ENCODE measurements at regions not wholly inside any gene's neighbourhood (a gene's known extent, or its start where the extent isn't known, plus 50 kb on each side); places are given as distances from the start of the nearest gene placed in this dataset.

- Mint-ChIP-seq H3K27ac (no peak overlapping the region), H3K27me3 (peaks cover 19% of the 10 kb centered on the region), H3K36me3 (no peaks in the 10 kb centered on the region), H3K9me3 (no peaks in the 10 kb centered on the region), H3K4me1 (ENCODE audit: unreplicated experiment) (peaks cover 7% of the 10 kb centered on the region), H3K4me3 (no peak overlapping the region)
- TF ChIP-seq CTCF (conservative IDR thresholded peaks at IDR 0.05): no peak
- DNase-seq (ENCODE audit: extremely low spot score, unreplicated experiment): no peak
Observed at GRCh38 chr15:69782809-69783208, 314.9 kb downstream of the TLE3 start.

- peaks cover 19% of the 10 kb centered on the region for H3K27me3 Mint-ChIP-seq
- H3K36me3 Mint-ChIP-seq: no peaks in the 10 kb centered on the region
- no peaks in the 10 kb centered on the region for H3K9me3 Mint-ChIP-seq
- H3K4me3 Mint-ChIP-seq: no peak overlapping the region
- DNase-seq (ENCODE audit: extremely low spot score, unreplicated experiment): no peak
- peaks cover 7% of the 10 kb centered on the region for H3K4me1 Mint-ChIP-seq (ENCODE audit: unreplicated experiment)
- no peak for TF ChIP-seq CTCF (conservative IDR thresholded peaks at IDR 0.05)
- H3K27ac Mint-ChIP-seq: no peak overlapping the region
Observed at GRCh38 chr15:69783211-69783610, 314.5 kb downstream of the TLE3 start.

- peaks cover 6% of the 10 kb centered on the region for H3K4me1 Mint-ChIP-seq (ENCODE audit: unreplicated experiment)
- DNase-seq (ENCODE audit: extremely low spot score, unreplicated experiment): no peak
- peaks cover 23% of the 10 kb centered on the region for H3K27me3 Mint-ChIP-seq
- H3K9me3 Mint-ChIP-seq: no peaks in the 10 kb centered on the region
- H3K4me3 Mint-ChIP-seq: no peak overlapping the region
- no peaks in the 10 kb centered on the region for H3K36me3 Mint-ChIP-seq
- H3K27ac Mint-ChIP-seq: no peak overlapping the region
- TF ChIP-seq CTCF (conservative IDR thresholded peaks at IDR 0.05): no peak
Observed at GRCh38 chr15:69784798-69785566, 312.7 kb downstream of the TLE3 start.

GRCh38 chr15:69786136-69786701 is 311.5 kb downstream of the TLE3 start:
- Mint-ChIP-seq H3K27ac (no peak overlapping the region), H3K27me3 (peaks cover 25% of the 10 kb centered on the region), H3K4me1 (ENCODE audit: unreplicated experiment) (no peaks in the 10 kb centered on the region)

GRCh38 chr15:69787791-69788190 is 309.9 kb downstream of the TLE3 start:
- H3K27me3 Mint-ChIP-seq: peaks cover 15% of the 10 kb centered on the region
- H3K4me3 Mint-ChIP-seq: no peak overlapping the region
- H3K36me3 Mint-ChIP-seq: no peaks in the 10 kb centered on the region
- no peaks in the 10 kb centered on the region for H3K9me3 Mint-ChIP-seq
- no peaks in the 10 kb centered on the region for H3K4me1 Mint-ChIP-seq (ENCODE audit: unreplicated experiment)
- no peak for TF ChIP-seq CTCF (conservative IDR thresholded peaks at IDR 0.05)
- DNase-seq (ENCODE audit: extremely low spot score, unreplicated experiment): no peak
- H3K27ac Mint-ChIP-seq: no peak overlapping the region

More at GRCh38 chr15:69786136-69786701, 311.5 kb downstream of the TLE3 start:
- no peak for DNase-seq (ENCODE audit: extremely low spot score, unreplicated experiment)
- Mint-ChIP-seq H3K36me3 (no peaks in the 10 kb centered on the region), H3K4me3 (no peak overlapping the region), H3K9me3 (no peaks in the 10 kb centered on the region)
- TF ChIP-seq CTCF (conservative IDR thresholded peaks at IDR 0.05): no peak

Measured in type B pancreatic cell (in vitro differentiated cells).